Choroid plexus epithelial cell (primary cell): ENCODE measurements at regions not wholly inside any gene's neighbourhood (a gene's known extent, or its start where the extent isn't known, plus 50 kb on each side); places are given as distances from the start of the nearest gene placed in this dataset.

ENCODE experiments used
- DNase-seq: peaks from one replicate; pipeline ENCODE4 v3.0.0-alpha.2; 2010; ENCODE audit warnings: low read depth
- H3K4me3 ChIP-seq: 2 replicates; pipeline ENCODE4 v1.5.1; 2011; ENCODE audit warnings: low read depth, mild to moderate bottlenecking, control low read depth, low read length, moderate library complexity
- TF ChIP-seq, protein P1 (sequence below): conservative IDR thresholded peaks from 2 replicates; pipeline ENCODE4 v1.5.1; 2011; ENCODE audit warnings: low read depth, mild to moderate bottlenecking, control low read depth, inconsistent platforms, low read length, moderate library complexity

DNA sequence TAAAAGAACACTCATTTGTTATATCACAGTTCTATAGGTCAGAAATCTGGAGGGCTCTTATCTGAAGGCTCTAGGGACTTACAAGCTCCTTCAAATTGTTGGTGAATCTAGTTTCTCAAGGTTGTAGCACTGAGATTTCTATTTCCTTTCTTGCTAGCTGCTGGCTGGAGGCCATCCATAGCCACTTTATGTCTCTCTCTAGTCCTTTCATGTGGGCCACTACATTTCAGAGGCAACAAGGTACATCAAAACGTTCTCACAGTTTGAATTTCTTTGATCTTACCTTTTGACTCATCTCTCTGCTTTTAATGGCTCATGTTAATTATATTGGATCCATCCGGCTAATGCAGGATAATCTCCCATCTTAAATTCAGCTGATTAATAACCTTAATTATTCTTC lies 286.8 kb downstream of the DIO2 start:
- no peak for DNase-seq
- H3K4me3 ChIP-seq: no peak overlapping the region
- TF ChIP-seq, protein P1, sequence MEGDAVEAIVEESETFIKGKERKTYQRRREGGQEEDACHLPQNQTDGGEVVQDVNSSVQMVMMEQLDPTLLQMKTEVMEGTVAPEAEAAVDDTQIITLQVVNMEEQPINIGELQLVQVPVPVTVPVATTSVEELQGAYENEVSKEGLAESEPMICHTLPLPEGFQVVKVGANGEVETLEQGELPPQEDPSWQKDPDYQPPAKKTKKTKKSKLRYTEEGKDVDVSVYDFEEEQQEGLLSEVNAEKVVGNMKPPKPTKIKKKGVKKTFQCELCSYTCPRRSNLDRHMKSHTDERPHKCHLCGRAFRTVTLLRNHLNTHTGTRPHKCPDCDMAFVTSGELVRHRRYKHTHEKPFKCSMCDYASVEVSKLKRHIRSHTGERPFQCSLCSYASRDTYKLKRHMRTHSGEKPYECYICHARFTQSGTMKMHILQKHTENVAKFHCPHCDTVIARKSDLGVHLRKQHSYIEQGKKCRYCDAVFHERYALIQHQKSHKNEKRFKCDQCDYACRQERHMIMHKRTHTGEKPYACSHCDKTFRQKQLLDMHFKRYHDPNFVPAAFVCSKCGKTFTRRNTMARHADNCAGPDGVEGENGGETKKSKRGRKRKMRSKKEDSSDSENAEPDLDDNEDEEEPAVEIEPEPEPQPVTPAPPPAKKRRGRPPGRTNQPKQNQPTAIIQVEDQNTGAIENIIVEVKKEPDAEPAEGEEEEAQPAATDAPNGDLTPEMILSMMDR: no peak

DNA sequence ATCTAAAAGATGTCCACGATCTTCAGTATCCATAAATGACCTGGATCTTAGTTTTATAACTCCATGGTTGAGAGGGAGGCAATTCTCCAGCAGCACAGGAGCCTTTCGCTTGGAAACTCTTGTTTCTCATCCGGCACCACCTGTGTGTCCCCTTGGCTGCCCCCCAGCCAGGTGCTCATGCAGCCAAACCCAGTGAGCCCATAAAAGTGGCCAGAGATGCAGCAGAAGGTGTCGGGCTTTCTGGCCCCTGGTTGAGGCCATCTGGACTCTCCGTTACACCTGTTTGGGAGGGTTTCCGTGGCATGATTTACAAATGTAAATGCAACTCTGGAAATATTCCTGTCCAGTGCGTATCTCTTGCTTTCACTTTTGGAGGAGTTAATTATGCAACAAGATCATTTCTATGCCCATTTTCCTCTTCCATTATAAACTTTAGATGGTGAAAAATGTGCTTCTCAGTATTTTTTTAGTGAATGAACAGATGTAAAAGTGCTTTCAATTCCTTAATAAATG lies 291.1 kb downstream of the DIO2 start:
- TF ChIP-seq, protein P1: no peak
- DNase-seq: no peak
- H3K4me3 ChIP-seq: no peak overlapping the region
